ENCODE measurements at regions not wholly inside any gene's neighbourhood (a gene's known extent, or its start where the extent isn't known, plus 50 kb on each side); places are given as distances from the start of the nearest gene placed in this dataset.

DNA sequence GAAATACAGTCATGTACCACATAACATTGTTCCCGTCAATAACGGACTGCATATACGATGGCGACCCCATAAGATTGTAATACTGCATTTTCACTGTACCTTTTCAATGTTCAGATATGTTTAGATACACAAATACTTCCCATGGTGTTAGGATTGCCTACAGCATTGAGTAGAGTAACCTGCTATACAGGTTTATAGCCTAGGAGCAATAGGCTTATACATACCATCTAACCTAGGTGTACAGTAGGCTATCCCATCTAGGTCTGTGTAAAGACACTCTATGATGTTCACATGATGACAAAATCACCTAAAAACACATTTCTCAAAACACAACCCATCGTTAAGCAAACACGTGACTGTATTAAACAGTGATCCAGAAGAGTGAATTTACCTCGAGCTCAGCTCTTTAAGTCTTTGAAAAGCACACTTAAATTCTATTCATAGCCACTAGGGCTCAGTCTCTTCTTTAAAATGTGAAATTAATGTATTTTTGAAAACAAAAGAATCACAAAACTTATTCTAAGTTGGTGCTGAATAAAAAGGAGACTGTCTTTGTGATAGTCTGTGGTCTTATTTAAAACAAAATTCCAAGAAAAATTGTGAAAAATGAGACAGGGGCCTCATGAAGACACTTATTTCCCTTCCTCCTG is 239.1 kb upstream of the ARID2 start:
- POLR2A ChIA-PET: no interaction called here
- no peak for DNase-seq (ENCODE audit: extremely low spot score)
- TF ChIP-seq L3MBTL2 (conservative IDR thresholded peaks at IDR 0.05): no peak
- no peak for TF ChIP-seq LEF1 (IDR thresholded peaks at IDR 0.05; ENCODE audit: borderline replicate concordance)
- no peak for TF ChIP-seq SP1 (IDR thresholded peaks at IDR 0.05)
- TF ChIP-seq BHLHE40 (IDR thresholded peaks at IDR 0.05; ENCODE audit: borderline replicate concordance): no peak
- no peak for TF ChIP-seq FOXM1 (IDR thresholded peaks at IDR 0.05; ENCODE audit: borderline replicate concordance)
- TF ChIP-seq, protein P1, sequence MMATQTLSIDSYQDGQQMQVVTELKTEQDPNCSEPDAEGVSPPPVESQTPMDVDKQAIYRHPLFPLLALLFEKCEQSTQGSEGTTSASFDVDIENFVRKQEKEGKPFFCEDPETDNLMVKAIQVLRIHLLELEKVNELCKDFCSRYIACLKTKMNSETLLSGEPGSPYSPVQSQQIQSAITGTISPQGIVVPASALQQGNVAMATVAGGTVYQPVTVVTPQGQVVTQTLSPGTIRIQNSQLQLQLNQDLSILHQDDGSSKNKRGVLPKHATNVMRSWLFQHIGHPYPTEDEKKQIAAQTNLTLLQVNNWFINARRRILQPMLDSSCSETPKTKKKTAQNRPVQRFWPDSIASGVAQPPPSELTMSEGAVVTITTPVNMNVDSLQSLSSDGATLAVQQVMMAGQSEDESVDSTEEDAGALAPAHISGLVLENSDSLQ (IDR thresholded peaks at IDR 0.05): no peak
- no peak for TF ChIP-seq CTBP1 (IDR thresholded peaks at IDR 0.05; ENCODE audit: borderline replicate concordance)
- TF ChIP-seq FOXK2 (IDR thresholded peaks at IDR 0.05): no peak
- TF ChIP-seq ZNF384 (IDR thresholded peaks at IDR 0.05): no peak
- no peak for TF ChIP-seq FOXA1 (IDR thresholded peaks at IDR 0.05)
- no peak for TF ChIP-seq HDGF (IDR thresholded peaks at IDR 0.05; ENCODE audit: borderline replicate concordance)
- CTCF ChIA-PET: interaction anchor here (0.6 kb wide), 1 partner anchor 1431 kb away, joined by 3 read pairs; no protein-coding TSS in a partner anchor

DNA sequence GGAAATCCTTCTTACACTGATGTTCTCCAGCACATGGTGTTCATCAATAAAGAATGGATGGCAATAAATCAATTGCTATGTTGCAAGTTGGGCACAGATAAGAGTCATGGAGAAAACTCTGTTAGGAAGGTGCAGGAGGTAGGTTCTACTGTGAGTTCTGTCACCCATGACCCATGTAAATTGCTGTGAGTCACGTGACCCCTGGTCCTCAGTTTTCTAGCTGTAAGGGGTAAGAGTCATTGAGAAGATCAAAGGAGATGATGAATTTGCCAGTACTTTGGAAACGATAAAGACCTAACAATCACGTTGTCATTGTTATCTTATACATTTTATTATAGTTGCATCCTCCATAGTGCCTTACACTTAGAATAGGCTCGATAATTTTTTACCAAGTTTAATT is 235.2 kb upstream of the ARID2 start:
- CTCF ChIA-PET: no interaction called here
- POLR2A ChIA-PET: no interaction called here
- TF ChIP-seq, protein P1 (IDR thresholded peaks at IDR 0.05): no peak
- TF ChIP-seq NFRKB (IDR thresholded peaks at IDR 0.05): no peak
- DNase-seq (ENCODE audit: extremely low spot score): no peak

DNA sequence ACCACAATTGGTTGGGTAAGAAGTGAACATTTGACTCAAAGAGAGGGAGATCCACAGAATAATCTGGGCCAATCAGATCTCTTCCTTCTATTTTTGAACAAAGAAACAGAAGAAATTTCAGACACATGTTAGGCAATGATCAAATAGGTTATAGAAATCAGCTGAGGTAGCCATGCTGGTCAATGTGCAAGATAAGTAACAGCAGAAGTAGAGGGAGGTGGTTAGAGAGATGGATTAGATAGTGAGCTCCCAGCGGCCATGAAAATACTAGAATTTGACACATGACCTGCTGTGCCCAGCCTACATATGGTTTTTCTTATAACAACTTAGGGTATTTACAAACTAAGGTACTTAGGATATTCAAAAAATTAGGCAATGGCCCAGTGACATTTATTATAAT is 230.9 kb upstream of the ARID2 start:
- ChIA-PET POLR2A (no interaction called here), CTCF (no interaction called here)
- no peak for DNase-seq (ENCODE audit: extremely low spot score)
- TF ChIP-seq FOXK2 (IDR thresholded peaks at IDR 0.05) (no peak), SUZ12 (IDR thresholded peaks at IDR 0.05) (no peak)

DNA sequence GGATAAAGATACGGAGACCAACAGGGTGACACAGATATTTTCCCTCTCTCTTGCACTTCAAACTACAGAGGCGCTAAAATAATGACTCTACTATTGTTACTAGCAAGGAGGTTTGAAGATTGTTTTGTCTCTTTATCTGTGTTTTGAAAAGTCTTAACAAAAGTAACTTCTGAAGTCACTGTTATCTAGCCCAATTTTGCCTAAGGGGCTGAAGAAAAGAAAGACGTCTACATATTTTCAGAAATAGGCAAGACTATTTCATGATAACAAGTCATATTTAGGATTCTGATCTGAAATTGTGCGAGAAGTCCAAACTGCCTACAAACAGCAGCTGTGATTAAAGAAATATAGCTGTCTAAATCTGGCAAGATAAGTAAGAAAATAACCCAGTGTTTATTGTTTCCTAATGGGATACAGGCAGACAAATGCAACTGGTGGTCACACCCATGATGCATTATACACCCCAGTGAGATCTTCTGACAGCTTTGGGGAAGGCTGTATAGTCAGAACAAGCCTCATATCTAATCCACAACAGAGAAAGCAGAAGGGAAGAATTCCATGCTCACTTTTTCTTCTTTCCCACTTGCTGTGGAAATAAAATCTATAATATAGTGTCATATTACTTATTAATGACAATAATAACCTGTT is 226.9 kb upstream of the ARID2 start:
- ChIA-PET CTCF (no interaction called here), POLR2A (no interaction called here)
- TF ChIP-seq LEF1 (IDR thresholded peaks at IDR 0.05; ENCODE audit: borderline replicate concordance) (no peak), L3MBTL2 (conservative IDR thresholded peaks at IDR 0.05) (no peak), ELF4 (IDR thresholded peaks at IDR 0.05) (no peak), NFRKB (IDR thresholded peaks at IDR 0.05) (no peak), CTBP1 (IDR thresholded peaks at IDR 0.05; ENCODE audit: borderline replicate concordance) (no peak)
- no peak for DNase-seq (ENCODE audit: extremely low spot score)

DNA sequence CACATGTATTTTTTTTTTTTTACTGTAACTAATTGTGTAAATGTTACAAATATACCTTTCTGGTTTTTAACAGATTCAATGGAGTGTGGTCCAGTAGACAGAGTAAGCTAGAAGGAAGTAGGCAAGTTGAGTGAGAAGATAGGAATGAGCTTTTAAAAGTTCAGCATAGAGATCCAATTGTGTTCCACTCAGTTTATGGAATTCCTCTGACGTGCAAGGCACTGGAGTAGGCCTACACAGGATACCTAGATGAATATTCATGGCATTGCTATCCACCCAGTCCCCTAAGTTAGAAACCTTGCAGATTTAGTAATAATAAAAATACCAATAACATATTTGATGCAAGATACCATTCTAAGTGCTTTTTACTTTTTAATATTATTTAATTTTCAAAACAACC is 225.6 kb upstream of the ARID2 start:
- TF ChIP-seq FOXK2 (IDR thresholded peaks at IDR 0.05) (no peak), SP1 (IDR thresholded peaks at IDR 0.05) (no peak), LEF1 (IDR thresholded peaks at IDR 0.05; ENCODE audit: borderline replicate concordance) (no peak), BHLHE40 (IDR thresholded peaks at IDR 0.05; ENCODE audit: borderline replicate concordance) (no peak), FOXM1 (IDR thresholded peaks at IDR 0.05; ENCODE audit: borderline replicate concordance) (no peak), HDGF (IDR thresholded peaks at IDR 0.05; ENCODE audit: borderline replicate concordance) (no peak), ARNT (IDR thresholded peaks at IDR 0.05) (no peak)
- TF ChIP-seq, protein P1 (IDR thresholded peaks at IDR 0.05): no peak
- POLR2A ChIA-PET: no interaction called here
- CTCF ChIA-PET: no interaction called here
- DNase-seq (ENCODE audit: extremely low spot score): no peak

DNA sequence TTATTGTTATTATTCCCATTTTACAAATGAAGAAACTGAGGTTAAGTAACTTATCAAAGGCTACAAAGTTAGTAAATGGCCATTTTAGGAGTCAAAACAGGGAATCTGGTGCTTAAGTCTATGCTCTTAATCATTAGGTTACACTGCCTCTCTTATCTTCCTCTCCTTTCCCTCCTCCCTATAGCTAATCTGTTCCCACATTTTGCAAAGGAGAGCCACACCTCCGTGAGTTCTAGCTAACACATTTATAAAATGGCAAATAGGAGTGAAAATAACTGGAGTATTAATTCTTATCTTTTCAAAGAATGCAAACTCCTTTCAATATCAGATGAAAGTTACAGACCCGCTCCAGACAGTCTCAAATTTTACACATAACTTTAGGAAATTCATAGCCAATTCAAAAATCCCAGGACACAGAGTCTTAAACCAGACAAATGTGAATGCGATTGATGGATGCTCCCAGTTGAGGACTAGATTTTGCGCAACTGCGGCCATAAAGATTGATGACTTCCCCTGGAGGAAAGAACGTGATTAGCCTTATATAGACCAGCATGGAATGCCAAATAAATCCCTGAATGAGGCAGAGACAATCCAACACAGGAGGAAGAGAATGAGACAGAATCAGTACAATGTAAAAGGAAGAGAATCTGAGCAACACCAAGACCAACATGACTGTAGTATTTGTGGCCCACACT is 225.0 kb upstream of the ARID2 start:
- TF ChIP-seq HDGF (IDR thresholded peaks at IDR 0.05; ENCODE audit: borderline replicate concordance) (no peak), NFRKB (IDR thresholded peaks at IDR 0.05) (no peak), ZNF384 (IDR thresholded peaks at IDR 0.05) (no peak), FOXK2 (IDR thresholded peaks at IDR 0.05) (no peak), L3MBTL2 (conservative IDR thresholded peaks at IDR 0.05) (no peak), FOXA1 (IDR thresholded peaks at IDR 0.05) (no peak), FOXM1 (IDR thresholded peaks at IDR 0.05; ENCODE audit: borderline replicate concordance) (no peak), CTBP1 (IDR thresholded peaks at IDR 0.05; ENCODE audit: borderline replicate concordance) (no peak), ELF4 (IDR thresholded peaks at IDR 0.05) (no peak), TARDBP (IDR thresholded peaks at IDR 0.05) (no peak), LEF1 (IDR thresholded peaks at IDR 0.05; ENCODE audit: borderline replicate concordance) (no peak), ARNT (IDR thresholded peaks at IDR 0.05) (no peak), SP1 (IDR thresholded peaks at IDR 0.05) (no peak), SUZ12 (IDR thresholded peaks at IDR 0.05) (no peak), BHLHE40 (IDR thresholded peaks at IDR 0.05; ENCODE audit: borderline replicate concordance) (no peak)
- TF ChIP-seq, protein P1 (IDR thresholded peaks at IDR 0.05): no peak
- POLR2A ChIA-PET: no interaction called here
- CTCF ChIA-PET: no interaction called here

More for the DNA sequence above, 225.0 kb upstream of the ARID2 start:
- no peak for DNase-seq (ENCODE audit: extremely low spot score)
